Mammary epithelial cell (primary cell): ENCODE measurements at regions not wholly inside any gene's neighbourhood (a gene's known extent, or its start where the extent isn't known, plus 50 kb on each side); places are given as distances from the start of the nearest gene placed in this dataset.

ENCODE experiments used
- CTCF ChIP-seq, 2 donors: IDR thresholded peaks in 1 of 2; conservative IDR thresholded peaks in 1 of 2; 2 replicates each; pipeline ENCODE4 v1.5.1; 2011 to 2012; ENCODE audit warnings: inconsistent platforms in 2 of 2, low read length in 2 of 2, mild to moderate bottlenecking in 2 of 2, control low read depth in 1 of 2, low read depth in 1 of 2; ENCODE audit not compliant: insufficient read depth in 1 of 2; ENCODE audit errors: extremely low read depth in 1 of 2
- EZH2 ChIP-seq: IDR thresholded peaks from 2 replicates; pipeline ENCODE4 v1.6.1; 2012; ENCODE audit warnings: low read length, inconsistent platforms, borderline replicate concordance

GRCh38 chr4:92104506-92104905, 199.3 kb upstream of the GRID2 start:
- TF ChIP-seq CTCF (conservative IDR thresholded peaks at IDR 0.05 in 1 of 2, IDR thresholded peaks at IDR 0.05 in 1 of 2; ENCODE audit: extremely low read depth in 1 of 2, insufficient read depth in 1 of 2, low read depth in 1 of 2, low read length in 2 of 2) (no peak), EZH2 (no peak)
